Muscle layer of colon (tissue), 2 donors: ENCODE measurements at regions not wholly inside any gene's neighbourhood (a gene's known extent, or its start where the extent isn't known, plus 50 kb on each side); places are given as distances from the start of the nearest gene placed in this dataset.
"Not testable (repeated sequence)": the region's sequence is repeated elsewhere in the genome, so short reads cannot be mapped to it uniquely, and the experiment has no call there.

Experiments
- H3K27ac ChIP-seq: one replicate; pipeline ENCODE4 v1.7.0; 2013; ENCODE audit warnings: low read depth, mild to moderate bottlenecking, low read length, moderate library complexity
- H3K27me3 ChIP-seq, 2 donors: one replicate each; pipeline ENCODE4 v1.7.0; 2013; ENCODE audit warnings: low read length in 2 of 2, mild to moderate bottlenecking in 2 of 2; ENCODE audit not compliant: insufficient read depth in 2 of 2, control insufficient read depth in 1 of 2
- H3K36me3 ChIP-seq: one replicate; pipeline ENCODE4 v1.7.0; 2013; ENCODE audit warnings: mild to moderate bottlenecking, low read length; ENCODE audit not compliant: insufficient read depth
- H3K4me1 ChIP-seq: one replicate; pipeline ENCODE4 v1.7.0; 2013; ENCODE audit warnings: mild to moderate bottlenecking, low read length; ENCODE audit not compliant: insufficient read depth
- H3K4me3 ChIP-seq, 2 donors: one replicate each; pipeline ENCODE4 v1.7.0; 2013; ENCODE audit warnings: low read length in 2 of 2, low read depth in 1 of 2, mild to moderate bottlenecking in 1 of 2, moderate library complexity in 1 of 2
- H3K9ac ChIP-seq: one replicate; pipeline ENCODE4 v1.7.0; 2013; ENCODE audit warnings: low read length
- H3K9me3 ChIP-seq: one replicate; pipeline ENCODE4 v1.7.0; 2013; ENCODE audit warnings: mild to moderate bottlenecking, low read length
- donor health status: abdominal sarcoma.
- donor health status: Adenocarcinoma of cecum.

DNA sequence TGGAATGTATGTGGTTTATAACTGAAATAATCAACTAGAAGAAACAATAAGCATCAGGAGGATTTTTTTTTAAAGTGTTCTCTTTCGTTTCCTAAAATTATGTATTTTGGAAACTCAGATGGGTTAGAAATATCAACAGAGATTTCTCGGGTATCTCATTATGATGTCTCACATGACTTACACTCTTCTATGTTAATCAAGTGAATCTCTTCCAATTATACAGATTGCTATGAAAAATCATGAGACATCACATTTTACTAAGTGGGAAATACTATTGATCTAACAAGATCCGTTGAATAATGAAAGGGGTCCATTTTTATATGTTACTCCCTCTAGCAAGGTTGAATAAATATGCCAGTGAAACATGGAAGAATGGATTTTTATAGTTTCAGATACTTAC, 54.7 kb upstream of the NRIP1 start:
- Histone ChIP-seq H3K9ac (no peak overlapping the region), H3K27ac (no peak overlapping the region), H3K4me1 (peaks cover 3% of the 10 kb centered on the region), H3K4me3 (no peak overlapping the region), H3K36me3 (no peaks in the 10 kb centered on the region), H3K9me3 (no peaks in the 10 kb centered on the region), H3K27me3 (no peaks in the 10 kb centered on the region)

DNA sequence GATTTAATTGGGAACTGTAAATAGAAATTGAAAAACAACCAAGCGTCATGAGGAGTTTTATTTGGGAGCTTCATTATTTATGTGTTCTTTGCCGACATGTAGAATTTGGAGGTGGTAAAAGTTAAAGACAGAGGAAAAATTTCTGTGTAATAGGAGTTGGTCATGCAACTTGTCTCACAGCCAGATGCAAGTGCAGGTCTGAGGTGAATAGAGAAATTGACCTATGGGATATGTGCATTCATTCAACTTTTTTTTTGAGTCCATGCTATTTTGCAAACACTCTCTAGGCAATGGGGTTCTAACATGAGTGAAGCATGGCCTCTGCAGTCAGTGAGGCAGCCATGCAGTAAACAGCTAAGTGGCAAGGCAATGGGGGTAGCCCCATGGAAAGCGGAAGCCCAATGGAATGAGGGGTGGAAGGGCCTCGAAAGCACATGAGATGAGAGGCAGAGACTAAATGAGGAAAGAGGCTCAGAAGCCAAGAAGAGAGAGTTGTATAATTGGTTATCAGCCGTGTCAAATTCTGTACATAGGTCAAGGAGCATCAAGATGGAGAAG, 56.4 kb upstream of the NRIP1 start:
- Histone ChIP-seq H3K4me1 (peaks cover 3% of the 10 kb centered on the region), H3K36me3 (no peaks in the 10 kb centered on the region), H3K9me3 (no peaks in the 10 kb centered on the region), H3K27me3 (no peaks in the 10 kb centered on the region), H3K27ac (no peak overlapping the region), H3K4me3 (no peak overlapping the region), H3K9ac (no peak overlapping the region)

DNA sequence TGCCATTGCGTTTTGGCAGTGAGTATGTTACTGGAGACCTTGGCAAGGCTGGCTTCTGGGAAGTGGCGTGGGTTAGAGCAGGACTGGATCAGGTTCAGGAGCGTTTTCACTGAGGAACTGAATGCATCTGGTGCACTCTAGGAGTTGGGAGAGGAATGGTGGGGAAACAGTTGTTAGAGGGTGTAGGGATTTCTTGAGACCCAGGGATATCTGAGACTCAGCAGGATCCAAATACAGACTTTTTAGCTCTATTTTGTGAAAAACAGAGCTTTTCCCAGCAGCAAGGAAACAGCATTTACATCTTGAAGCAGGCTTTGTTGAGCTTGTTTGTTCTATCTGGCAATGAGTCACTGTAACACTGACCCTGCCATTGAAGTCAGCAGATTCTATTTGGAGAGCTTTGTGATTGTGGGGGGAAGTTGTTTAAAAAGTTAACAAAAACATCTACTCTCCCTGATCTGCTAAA, 56.9 kb upstream of the NRIP1 start:
- no peak overlapping the region for H3K4me3 ChIP-seq
- no peak overlapping the region for H3K27ac ChIP-seq
- no peak overlapping the region for H3K9ac ChIP-seq

DNA sequence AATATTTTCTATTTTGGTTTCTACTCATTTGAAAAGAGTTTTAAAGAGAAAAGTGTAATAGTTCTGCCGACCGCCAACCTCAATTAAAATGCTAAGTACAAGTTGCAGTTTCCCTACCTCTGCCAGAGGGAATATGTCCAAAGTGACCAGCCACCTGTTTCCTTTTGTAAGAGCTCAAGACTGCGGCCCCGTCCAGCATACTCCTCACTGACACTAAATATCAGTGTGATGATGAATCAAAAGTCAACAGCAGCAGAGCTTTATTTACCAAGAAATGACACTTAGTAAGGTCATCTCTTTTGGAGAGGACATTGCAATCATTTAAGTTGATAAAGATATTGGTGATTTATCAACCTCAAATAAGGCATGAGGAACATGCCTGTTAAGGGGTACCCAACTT, 57.4 kb upstream of the NRIP1 start:
- H3K36me3 ChIP-seq, result no peaks in the 10 kb centered on the region
- no peak overlapping the region for H3K9ac ChIP-seq
- H3K27ac ChIP-seq, result no peak overlapping the region
- H3K4me3 ChIP-seq, result no peak overlapping the region
- H3K9me3 ChIP-seq, result no peaks in the 10 kb centered on the region
- no peaks in the 10 kb centered on the region for H3K27me3 ChIP-seq
- H3K4me1 ChIP-seq, result peaks cover 7% of the 10 kb centered on the region

More for the DNA sequence above, 56.9 kb upstream of the NRIP1 start:
- H3K36me3 ChIP-seq, result no peaks in the 10 kb centered on the region
- H3K27me3 ChIP-seq, result no peaks in the 10 kb centered on the region
- no peaks in the 10 kb centered on the region for H3K9me3 ChIP-seq
- peaks cover 3% of the 10 kb centered on the region for H3K4me1 ChIP-seq

DNA sequence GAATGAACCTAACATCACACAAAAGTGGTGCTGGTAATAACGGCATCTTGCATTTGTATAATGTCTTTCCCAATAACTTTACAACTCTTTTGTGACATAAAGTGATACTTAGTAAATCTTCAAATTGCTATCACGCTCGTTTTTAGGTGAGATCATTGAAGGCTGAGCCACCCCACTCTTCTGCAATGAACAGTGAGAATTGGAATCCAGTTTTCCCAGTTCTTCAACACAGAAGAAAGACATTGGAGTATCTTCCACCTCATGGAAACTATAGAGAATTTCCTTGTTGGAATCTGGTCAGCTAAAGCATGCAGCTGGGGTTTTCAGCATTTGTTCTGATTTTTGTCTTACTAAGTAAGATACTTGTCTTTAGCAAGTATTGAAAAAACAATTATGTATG, 59.9 kb upstream of the NRIP1 start:
- no peak overlapping the region for H3K9ac ChIP-seq
- H3K4me3 ChIP-seq, result no peak overlapping the region
- H3K27ac ChIP-seq, result no peak overlapping the region
- H3K9me3 ChIP-seq, result no peaks in the 10 kb centered on the region
- H3K27me3 ChIP-seq, result no peaks in the 10 kb centered on the region
- H3K4me1 ChIP-seq, result peaks cover 10% of the 10 kb centered on the region
- no peaks in the 10 kb centered on the region for H3K36me3 ChIP-seq

DNA sequence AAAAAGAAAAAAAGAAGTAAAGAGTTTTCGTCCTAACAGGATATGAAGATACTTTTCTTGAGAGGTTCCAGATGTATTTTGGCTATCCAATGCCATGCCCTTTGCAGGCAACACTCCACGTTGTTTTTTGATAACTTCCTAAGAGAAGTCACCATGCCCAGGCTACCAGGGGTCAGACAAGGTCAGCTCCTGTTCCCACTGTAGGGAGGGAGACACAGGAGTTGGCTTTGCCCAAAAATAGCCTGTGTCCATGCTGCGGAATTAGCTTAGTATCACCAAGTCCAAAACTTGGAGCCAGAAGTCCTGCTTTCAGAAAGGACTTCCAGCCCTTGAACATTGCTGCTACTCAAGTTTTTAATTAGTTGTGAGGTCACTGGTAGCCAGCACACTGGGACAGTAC, 62.1 kb upstream of the NRIP1 start:
- Histone ChIP-seq H3K27ac (no peak overlapping the region), H3K9me3 (no peaks in the 10 kb centered on the region), H3K9ac (no peak overlapping the region), H3K4me1 (peaks cover 10% of the 10 kb centered on the region), H3K36me3 (no peaks in the 10 kb centered on the region), H3K4me3 (no peak overlapping the region), H3K27me3 (no peaks in the 10 kb centered on the region)

DNA sequence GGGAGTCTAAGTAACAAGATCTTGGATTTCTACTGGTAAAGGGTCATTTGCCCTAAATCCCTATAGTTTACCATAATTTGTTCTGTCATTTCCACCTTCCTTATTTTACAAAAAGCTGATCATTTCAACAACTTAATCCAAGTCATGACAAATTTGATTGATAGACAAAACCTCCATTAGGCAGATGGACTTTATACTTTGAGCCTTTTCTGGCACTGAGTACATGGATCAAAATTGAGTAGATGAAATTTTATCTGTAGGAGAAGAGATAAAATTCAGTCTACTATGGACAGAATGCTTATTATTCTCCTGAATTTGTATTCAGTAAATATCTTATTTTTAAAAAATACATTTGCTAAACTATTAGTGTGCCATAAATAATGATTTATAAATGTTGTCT, 62.6 kb upstream of the NRIP1 start:
- Histone ChIP-seq H3K9me3 (no peaks in the 10 kb centered on the region), H3K27me3 (no peaks in the 10 kb centered on the region), H3K36me3 (no peaks in the 10 kb centered on the region), H3K27ac (no peak overlapping the region), H3K9ac (no peak overlapping the region), H3K4me1 (peaks cover 9% of the 10 kb centered on the region), H3K4me3 (no peak overlapping the region)

DNA sequence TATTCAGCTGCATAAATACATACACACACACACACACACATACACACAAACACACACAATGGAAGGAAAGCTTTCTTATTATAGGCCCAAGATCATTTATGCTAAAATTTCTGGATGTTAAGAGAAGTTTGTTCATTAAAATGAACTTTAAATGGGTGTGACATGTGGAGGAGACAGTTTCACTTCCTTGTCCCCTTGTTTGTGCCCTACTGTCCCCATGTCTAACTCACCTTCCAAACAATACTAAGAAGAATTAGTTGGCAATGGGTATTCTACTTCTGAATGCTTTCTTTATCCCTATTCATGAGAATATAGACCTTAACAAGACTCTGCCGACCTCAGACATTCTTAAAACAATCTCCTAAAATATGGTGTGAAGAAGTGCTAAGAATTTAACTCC, 63.5 kb upstream of the NRIP1 start:
- Histone ChIP-seq H3K27ac (no peak overlapping the region), H3K9me3 (no peaks in the 10 kb centered on the region), H3K4me1 (peaks cover 7% of the 10 kb centered on the region), H3K4me3 (no peak overlapping the region), H3K36me3 (no peaks in the 10 kb centered on the region), H3K9ac (no peak overlapping the region), H3K27me3 (no peaks in the 10 kb centered on the region)

DNA sequence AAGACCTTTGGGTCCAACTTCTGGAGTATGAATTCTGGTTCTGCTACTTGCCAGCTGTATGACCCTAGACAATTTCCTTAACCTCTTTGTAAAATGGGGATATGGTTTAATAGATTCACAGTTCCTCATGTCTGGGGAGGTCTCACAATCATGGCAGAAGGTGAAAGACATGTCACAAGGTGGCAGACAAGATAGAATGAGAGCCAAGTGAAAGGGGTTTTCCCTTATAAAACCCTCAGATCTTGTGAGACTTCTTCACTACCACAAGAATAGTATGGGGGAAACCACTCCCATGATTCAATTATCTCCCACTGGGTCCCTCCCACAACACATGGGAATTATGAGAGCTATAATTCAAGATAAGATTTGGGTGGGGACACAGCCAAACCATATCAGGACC, 63.9 kb upstream of the NRIP1 start:
- H3K4me3 ChIP-seq, H3K27me3 ChIP-seq, H3K36me3 ChIP-seq, H3K9ac ChIP-seq, H3K27ac ChIP-seq, H3K4me1 ChIP-seq, H3K9me3 ChIP-seq: not testable (repeated sequence)

DNA sequence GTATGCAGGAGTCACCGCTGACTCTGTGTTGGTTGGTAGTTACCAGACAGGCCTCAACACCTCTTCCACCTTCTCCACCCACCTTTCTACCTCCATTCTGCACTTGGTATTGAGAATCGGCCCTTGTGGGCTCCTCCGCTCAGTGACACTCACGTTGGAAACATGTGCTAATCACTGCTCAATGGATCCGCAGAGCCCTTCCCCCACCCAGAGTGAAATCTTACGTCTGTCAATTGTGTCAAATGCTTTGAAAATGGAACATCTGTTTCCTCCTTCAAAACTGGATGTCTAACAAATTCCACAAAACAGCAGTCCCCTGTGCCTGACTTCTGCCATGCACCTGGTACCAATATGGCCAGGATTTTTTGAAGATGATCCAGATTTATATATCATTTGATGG, 65.5 kb upstream of the NRIP1 start:
- no peaks in the 10 kb centered on the region for H3K27me3 ChIP-seq
- H3K9me3 ChIP-seq, result no peaks in the 10 kb centered on the region
- no peak overlapping the region for H3K27ac ChIP-seq
- no peak overlapping the region for H3K9ac ChIP-seq
- H3K4me1 ChIP-seq, result peaks cover 7% of the 10 kb centered on the region
- H3K36me3 ChIP-seq, result no peaks in the 10 kb centered on the region
- no peak overlapping the region for H3K4me3 ChIP-seq

DNA sequence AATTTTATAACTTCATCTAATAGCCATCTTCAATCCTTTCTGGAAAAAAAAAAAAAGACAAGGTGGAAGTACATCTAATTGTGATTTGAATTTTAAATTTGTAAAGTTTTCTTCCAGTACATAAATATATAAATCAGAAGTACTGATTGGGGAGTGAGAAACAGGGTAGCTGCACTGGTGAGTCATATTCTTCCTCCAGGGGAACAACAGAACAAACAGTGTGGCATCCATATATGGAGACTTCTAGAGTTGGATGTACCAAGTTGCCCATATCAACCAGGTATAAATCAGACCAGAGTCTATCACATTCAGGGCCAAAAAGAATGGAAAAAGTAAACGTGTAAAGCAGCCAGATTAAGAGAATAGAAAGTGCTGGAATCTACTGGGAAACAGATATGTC, 66.0 kb upstream of the NRIP1 start:
- H3K27me3 ChIP-seq, result no peaks in the 10 kb centered on the region
- H3K4me3 ChIP-seq, result no peak overlapping the region
- no peaks in the 10 kb centered on the region for H3K36me3 ChIP-seq
- H3K9me3 ChIP-seq, result no peaks in the 10 kb centered on the region
- peaks cover 7% of the 10 kb centered on the region for H3K4me1 ChIP-seq
- no peak overlapping the region for H3K27ac ChIP-seq
- H3K9ac ChIP-seq, result no peak overlapping the region

DNA sequence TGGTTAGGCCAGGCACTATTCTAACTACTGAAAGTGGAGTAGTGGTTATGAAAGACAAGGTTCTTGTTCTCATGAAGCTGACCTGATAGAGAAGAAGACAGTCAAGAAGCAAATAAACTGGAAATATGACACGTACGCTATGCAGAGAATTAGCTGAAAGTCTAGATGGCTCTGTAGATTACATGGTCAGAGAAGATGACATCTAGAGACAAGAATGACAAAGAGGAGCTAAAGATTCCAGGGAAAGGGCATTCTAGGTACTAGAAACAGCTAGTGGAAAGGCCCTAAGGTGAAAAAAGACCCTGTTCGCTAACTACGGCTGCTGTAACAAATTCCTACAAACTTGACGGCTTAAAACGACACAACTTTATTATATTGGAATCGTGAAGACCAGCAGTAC, 68.0 kb upstream of the NRIP1 start:
- Histone ChIP-seq H3K9ac (no peak overlapping the region), H3K9me3 (no peaks in the 10 kb centered on the region), H3K36me3 (no peaks in the 10 kb centered on the region), H3K4me1 (peaks cover 2% of the 10 kb centered on the region), H3K27me3 (no peaks in the 10 kb centered on the region), H3K4me3 (no peak overlapping the region), H3K27ac (no peak overlapping the region)
